ENCODE measurements at regions not wholly inside any gene's neighbourhood (a gene's known extent, or its start where the extent isn't known, plus 50 kb on each side); places are given as distances from the start of the nearest gene placed in this dataset.

- TF ChIP-seq CTCF (IDR thresholded peaks at IDR 0.05) (no peak), POLR2A (IDR thresholded peaks at IDR 0.05) (no peak)
Measured at GRCh38 chr4:38193236-38193863, 233.2 kb downstream of the PTTG2 start.

All from Peyer's patch (tissue), 4 donors.